ENCODE measurements at regions not wholly inside any gene's neighbourhood (a gene's known extent, or its start where the extent isn't known, plus 50 kb on each side); places are given as distances from the start of the nearest gene placed in this dataset.

DNA sequence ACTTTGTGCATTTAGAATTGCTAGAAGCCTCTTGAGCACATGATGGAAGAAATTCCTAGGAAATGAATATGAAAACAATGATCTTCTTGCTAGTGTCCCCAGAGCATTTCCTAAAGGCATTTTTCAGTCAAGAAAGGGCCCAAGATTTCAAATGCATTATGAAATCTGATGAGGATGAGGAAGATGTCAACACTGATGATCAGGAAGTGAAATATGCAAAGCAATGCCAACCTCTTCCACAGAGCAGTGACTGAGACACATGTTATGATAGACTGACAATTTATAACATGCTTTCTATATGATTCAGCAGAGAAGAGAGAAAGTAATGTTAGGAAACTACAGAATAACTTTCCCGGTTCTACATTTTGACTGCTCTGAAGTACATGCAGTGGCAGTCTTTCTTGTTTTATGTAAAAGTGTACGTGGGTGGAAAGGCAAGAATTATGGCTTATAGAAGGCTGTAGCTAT, 859.1 kb upstream of the GOT2 start:
- TF ChIP-seq RAD21 (IDR thresholded peaks at IDR 0.05; ENCODE audit: insufficient read depth, low read depth, low read length), result no peak
- TF ChIP-seq, protein P1, sequence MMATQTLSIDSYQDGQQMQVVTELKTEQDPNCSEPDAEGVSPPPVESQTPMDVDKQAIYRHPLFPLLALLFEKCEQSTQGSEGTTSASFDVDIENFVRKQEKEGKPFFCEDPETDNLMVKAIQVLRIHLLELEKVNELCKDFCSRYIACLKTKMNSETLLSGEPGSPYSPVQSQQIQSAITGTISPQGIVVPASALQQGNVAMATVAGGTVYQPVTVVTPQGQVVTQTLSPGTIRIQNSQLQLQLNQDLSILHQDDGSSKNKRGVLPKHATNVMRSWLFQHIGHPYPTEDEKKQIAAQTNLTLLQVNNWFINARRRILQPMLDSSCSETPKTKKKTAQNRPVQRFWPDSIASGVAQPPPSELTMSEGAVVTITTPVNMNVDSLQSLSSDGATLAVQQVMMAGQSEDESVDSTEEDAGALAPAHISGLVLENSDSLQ (IDR thresholded peaks at IDR 0.05), result no peak
- no peak for TF ChIP-seq PAX8 (IDR thresholded peaks at IDR 0.05)
- TF ChIP-seq SMC3 (IDR thresholded peaks at IDR 0.05; ENCODE audit: borderline replicate concordance, low read length), result no peak
- TF ChIP-seq, protein P2, sequence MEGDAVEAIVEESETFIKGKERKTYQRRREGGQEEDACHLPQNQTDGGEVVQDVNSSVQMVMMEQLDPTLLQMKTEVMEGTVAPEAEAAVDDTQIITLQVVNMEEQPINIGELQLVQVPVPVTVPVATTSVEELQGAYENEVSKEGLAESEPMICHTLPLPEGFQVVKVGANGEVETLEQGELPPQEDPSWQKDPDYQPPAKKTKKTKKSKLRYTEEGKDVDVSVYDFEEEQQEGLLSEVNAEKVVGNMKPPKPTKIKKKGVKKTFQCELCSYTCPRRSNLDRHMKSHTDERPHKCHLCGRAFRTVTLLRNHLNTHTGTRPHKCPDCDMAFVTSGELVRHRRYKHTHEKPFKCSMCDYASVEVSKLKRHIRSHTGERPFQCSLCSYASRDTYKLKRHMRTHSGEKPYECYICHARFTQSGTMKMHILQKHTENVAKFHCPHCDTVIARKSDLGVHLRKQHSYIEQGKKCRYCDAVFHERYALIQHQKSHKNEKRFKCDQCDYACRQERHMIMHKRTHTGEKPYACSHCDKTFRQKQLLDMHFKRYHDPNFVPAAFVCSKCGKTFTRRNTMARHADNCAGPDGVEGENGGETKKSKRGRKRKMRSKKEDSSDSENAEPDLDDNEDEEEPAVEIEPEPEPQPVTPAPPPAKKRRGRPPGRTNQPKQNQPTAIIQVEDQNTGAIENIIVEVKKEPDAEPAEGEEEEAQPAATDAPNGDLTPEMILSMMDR (IDR thresholded peaks at IDR 0.05 in 2 of 3, conservative IDR thresholded peaks at IDR 0.05 in 1 of 3; ENCODE audit: control insufficient read depth in 2 of 3, extremely low read depth in 1 of 3, insufficient read depth in 1 of 3, low read depth in 3 of 3, low read length in 3 of 3), result no peak
- no peak for TF ChIP-seq POLR2AphosphoS5 (IDR thresholded peaks at IDR 0.05; ENCODE audit: low read length)
- no peak for TF ChIP-seq KDM1A (IDR thresholded peaks at IDR 0.05; ENCODE audit: borderline replicate concordance)
- no peak for TF ChIP-seq FOXK2 (IDR thresholded peaks at IDR 0.05)
- no peak for TF ChIP-seq TCF7 (IDR thresholded peaks at IDR 0.05; ENCODE audit: borderline replicate concordance)
